CD4-positive, CD25-positive, alpha-beta regulatory T cell (primary cell): ENCODE measurements at regions not wholly inside any gene's neighbourhood (a gene's known extent, or its start where the extent isn't known, plus 50 kb on each side); places are given as distances from the start of the nearest gene placed in this dataset.

Experiments
- ATAC-seq, 2 donors: fragments of 150-1000 bp; cut with Tn5 transposase; one replicate each; pipeline ENCODE4 v1.10.0; 2021; ENCODE audit warnings: low read depth in 2 of 2, moderate number of reproducible peaks in 2 of 2, moderate library complexity in 1 of 2
- DNase-seq, 3 donors: peaks; one replicate each; pipeline versions ENCODE4 v3.0.0 to v3.0.0-alpha.2; 2012 to 2022; ENCODE audit warnings: mixed read lengths in 1 of 3
- H3K27ac ChIP-seq: one replicate; pipeline ENCODE4 v1.7.0; 2013; ENCODE audit warnings: mild to moderate bottlenecking, low read length; ENCODE audit not compliant: insufficient read depth, poor library complexity, severe bottlenecking
- H3K27me3 ChIP-seq: one replicate; pipeline ENCODE4 v1.7.0; 2013; ENCODE audit warnings: low read length; ENCODE audit not compliant: control insufficient read depth, insufficient read depth
- H3K36me3 ChIP-seq: one replicate; pipeline ENCODE4 v1.7.0; 2013; ENCODE audit warnings: mild to moderate bottlenecking, low read length, moderate library complexity; ENCODE audit not compliant: control insufficient read depth, insufficient read depth
- H3K4me1 ChIP-seq: 2 replicates; pipeline ENCODE4 v1.7.0; 2013; ENCODE audit warnings: mild to moderate bottlenecking, low read length; ENCODE audit not compliant: insufficient read depth, control insufficient read depth, poor library complexity, severe bottlenecking
- H3K4me3 ChIP-seq: one replicate; pipeline ENCODE4 v1.7.0; 2013; ENCODE audit warnings: low read depth, mild to moderate bottlenecking, low read length, moderate library complexity
- H3K9me3 ChIP-seq, 2 experiments: 1 replicate in 1 of 2; 2 replicates in 1 of 2; pipeline ENCODE4 v1.7.0; 2013; ENCODE audit warnings: low read length in 2 of 2, mild to moderate bottlenecking in 1 of 2, moderate library complexity in 1 of 2; ENCODE audit not compliant: control insufficient read depth in 2 of 2
- H3K27ac Mint-ChIP-seq, 3 donors: one replicate each; pipeline ENCODE4 v1.8.0; 2020 to 2022; ENCODE audit warnings: mild to moderate bottlenecking in 3 of 3, mixed read lengths in 3 of 3, moderate library complexity in 2 of 3
- H3K27me3 Mint-ChIP-seq: one replicate; pipeline ENCODE4 v1.8.0; 2022; ENCODE audit warnings: mild to moderate bottlenecking, mixed read lengths
- H3K36me3 Mint-ChIP-seq: one replicate; pipeline ENCODE4 v1.8.0; 2020; ENCODE audit warnings: mixed read lengths
- H3K4me1 Mint-ChIP-seq, 4 donors: one replicate each; pipeline ENCODE4 v1.8.0; 2020 to 2022; ENCODE audit warnings: mixed read lengths in 4 of 4, mild to moderate bottlenecking in 1 of 4
- H3K4me3 Mint-ChIP-seq, 4 donors: one replicate each; pipeline ENCODE4 v1.8.0; 2020 to 2022; ENCODE audit warnings: mild to moderate bottlenecking in 4 of 4, mixed read lengths in 4 of 4, moderate library complexity in 3 of 4
- H3K9me3 Mint-ChIP-seq, 7 donors: one replicate each; pipeline ENCODE4 v1.8.0; 2020 to 2022; ENCODE audit warnings: mixed read lengths in 7 of 7, mild to moderate bottlenecking in 3 of 7, moderate library complexity in 2 of 7

DNA sequence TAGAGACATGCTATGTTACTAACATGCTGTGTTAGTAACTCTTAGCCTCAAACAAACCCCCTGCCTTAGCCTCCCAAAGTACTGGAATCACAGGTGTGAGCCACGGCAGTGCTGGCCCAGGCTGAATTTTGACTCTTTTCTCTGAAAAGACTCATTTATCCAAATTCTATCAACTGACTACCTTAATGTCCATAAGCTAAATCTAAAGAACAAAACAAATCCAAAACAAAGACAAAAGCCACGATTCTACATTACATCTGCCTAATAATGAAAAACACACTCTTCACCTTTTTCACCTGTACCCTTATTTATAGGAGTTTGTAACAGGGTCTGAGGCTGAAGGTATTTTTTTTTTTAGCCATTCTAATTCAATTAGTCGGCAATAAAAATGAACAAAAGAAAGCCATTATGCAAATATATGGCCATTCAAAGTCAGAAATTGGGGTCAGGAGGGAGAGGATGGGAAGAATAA lies 432.5 kb downstream of the RBFOX1 start:
- Histone ChIP-seq H3K4me1 (no peaks in the 10 kb centered on the region), H3K4me3 (no peak overlapping the region), H3K36me3 (no peaks in the 10 kb centered on the region), H3K9me3 (peaks cover 0 to 2% of the 10 kb centered on the region in 2 experiments), H3K27ac (no peak overlapping the region), H3K27me3 (no peaks in the 10 kb centered on the region)
- no peak overlapping the region for H3K4me3 Mint-ChIP-seq
- DNase-seq: no peak
- no peaks in the 10 kb centered on the region for H3K36me3 Mint-ChIP-seq
- no peak for ATAC-seq
- no peaks in the 10 kb centered on the region for H3K4me1 Mint-ChIP-seq
- H3K27me3 Mint-ChIP-seq: no peaks in the 10 kb centered on the region
- H3K27ac Mint-ChIP-seq: no peak overlapping the region
- peaks cover 0 to 32% (median 7%) of the 10 kb centered on the region in 7 donors for H3K9me3 Mint-ChIP-seq

DNA sequence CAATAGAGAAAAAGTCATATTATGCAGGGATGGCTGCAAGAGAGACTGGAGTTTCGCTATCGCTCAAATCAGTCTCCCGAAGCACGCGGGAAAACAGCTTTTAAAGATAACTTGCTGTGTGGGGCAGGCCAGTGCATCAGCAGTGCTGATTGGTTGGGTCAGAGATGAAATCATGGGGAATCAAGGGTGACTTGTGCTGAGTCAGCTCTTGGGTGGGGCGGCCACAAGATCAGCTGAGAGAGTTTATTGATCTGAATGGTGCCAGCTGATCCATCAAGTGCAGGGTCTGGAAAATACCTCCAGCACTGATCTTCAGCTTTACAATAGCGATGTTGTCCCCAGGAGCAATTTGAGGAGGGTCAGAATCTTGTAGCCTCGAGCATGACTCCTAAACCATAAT lies 430.5 kb downstream of the RBFOX1 start:
- H3K9me3 Mint-ChIP-seq: peaks cover 0 to 37% (median 9%) of the 10 kb centered on the region in 7 donors
- H3K27ac ChIP-seq: no peak overlapping the region
- no peak overlapping the region for H3K4me3 Mint-ChIP-seq
- DNase-seq (no peak), ATAC-seq (no peak)
- H3K36me3 ChIP-seq: no peaks in the 10 kb centered on the region
- H3K4me1 ChIP-seq: no peaks in the 10 kb centered on the region
- H3K4me1 Mint-ChIP-seq: no peaks in the 10 kb centered on the region
- no peak overlapping the region for H3K27ac Mint-ChIP-seq
- H3K4me3 ChIP-seq: no peak overlapping the region
- no peaks in the 10 kb centered on the region for H3K36me3 Mint-ChIP-seq
- no peaks in the 10 kb centered on the region for H3K27me3 ChIP-seq
- no peaks in the 10 kb centered on the region for H3K27me3 Mint-ChIP-seq
- H3K9me3 ChIP-seq: peaks cover 0 to 6% of the 10 kb centered on the region in 2 experiments
